ENCODE measurements at regions not wholly inside any gene's neighbourhood (a gene's known extent, or its start where the extent isn't known, plus 50 kb on each side); places are given as distances from the start of the nearest gene placed in this dataset.
"Not testable (repeated sequence)": the region's sequence is repeated elsewhere in the genome, so short reads cannot be mapped to it uniquely, and the experiment has no call there.

GRCh38 chr5:166145107-166145506 is 2146.3 kb upstream of the WWC1 start:
- H3K79me1 ChIP-seq (replicated peaks; ENCODE audit: low read length, poor library complexity, severe bottlenecking); H3K23ac ChIP-seq (ENCODE audit: low read length in 2 of 2); H2BK12ac ChIP-seq (ENCODE audit: low read length in 2 of 2); H3K4me3 ChIP-seq (ENCODE audit: insufficient read depth in 1 of 2, low read depth in 1 of 2, low read length in 2 of 2); H2AK5ac ChIP-seq (ENCODE audit: low read length, severe bottlenecking); H3K4me2 ChIP-seq (ENCODE audit: low read length, poor library complexity, severe bottlenecking); H2BK15ac ChIP-seq (ENCODE audit: low read depth, poor library complexity, severe bottlenecking); H3K27ac ChIP-seq (ENCODE audit: low read length, poor library complexity, severe bottlenecking); H3K4ac ChIP-seq (ENCODE audit: low read depth in 1 of 2, low read length in 2 of 2); H3K4me1 ChIP-seq (ENCODE audit: control insufficient read depth, insufficient read depth, low read depth, low read length); H4K91ac ChIP-seq (ENCODE audit: low read length); H3K18ac ChIP-seq (ENCODE audit: low read depth in 1 of 2, low read length in 2 of 2); H3K9ac ChIP-seq (ENCODE audit: low read length); H2BK120ac ChIP-seq (ENCODE audit: low read depth, low read length); H2BK5ac ChIP-seq (ENCODE audit: low read depth, low read length, poor library complexity, severe bottlenecking); H3K27me3 ChIP-seq (ENCODE audit: control insufficient read depth in 1 of 2, insufficient read depth in 1 of 2, low read length in 2 of 2); H3K14ac ChIP-seq (ENCODE audit: low read length in 2 of 2); DNase-seq; H3K36me3 ChIP-seq (ENCODE audit: control insufficient read depth in 1 of 2, insufficient read depth in 2 of 2, low read depth in 1 of 2, low read length in 2 of 2); H2AFZ ChIP-seq (ENCODE audit: low read depth, low read length); H4K8ac ChIP-seq (ENCODE audit: low read length): not testable (repeated sequence)
- WGBS = 88% methylated on average over 12 of the region's 17 CpGs
- H3K9me3 ChIP-seq (ENCODE audit: control insufficient read depth, low read length) = peaks cover 10% of the 10 kb centered on the region

DNA sequence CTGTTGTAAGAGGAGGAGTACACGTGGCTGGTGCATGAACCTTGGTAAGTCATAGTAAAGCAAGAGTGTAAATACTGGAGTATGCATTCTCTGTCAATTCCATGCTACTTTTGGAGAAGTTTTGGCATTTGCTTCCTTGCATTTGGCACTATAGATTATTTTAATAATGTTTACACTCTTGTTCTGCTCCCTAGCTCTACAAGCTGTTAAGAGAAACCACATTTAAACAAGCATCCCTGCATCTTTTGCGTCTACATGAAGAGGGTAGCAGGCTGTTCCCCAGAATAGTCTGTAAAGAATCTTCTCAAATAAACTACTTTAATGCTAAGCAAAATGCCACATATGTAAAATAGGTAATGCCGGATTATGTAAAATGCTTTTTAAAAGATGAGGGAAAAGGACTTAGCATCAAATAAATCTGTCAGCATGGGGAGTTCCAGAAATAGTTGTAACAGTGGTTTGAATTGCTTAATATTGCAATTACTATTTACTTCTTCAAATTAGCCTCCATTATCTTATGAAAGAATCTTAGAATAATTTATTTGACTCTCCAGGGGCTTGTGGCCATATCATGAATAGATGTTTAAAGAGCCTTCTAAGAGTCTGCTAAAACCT is 2127.3 kb upstream of the WWC1 start:
- no peak overlapping the region for H3K23ac ChIP-seq (ENCODE audit: low read length in 2 of 2)
- no peak overlapping the region for H2BK120ac ChIP-seq (ENCODE audit: low read depth, low read length)
- no peak overlapping the region for H3K27ac ChIP-seq (ENCODE audit: low read length, poor library complexity, severe bottlenecking)
- H2BK15ac ChIP-seq (ENCODE audit: low read depth, poor library complexity, severe bottlenecking) = no peak overlapping the region
- no peaks in the 10 kb centered on the region for H3K36me3 ChIP-seq (ENCODE audit: control insufficient read depth in 1 of 2, insufficient read depth in 2 of 2, low read depth in 1 of 2, low read length in 2 of 2)
- H2BK5ac ChIP-seq (ENCODE audit: low read depth, low read length, poor library complexity, severe bottlenecking) = no peak overlapping the region
- no peaks in the 10 kb centered on the region for H3K9me3 ChIP-seq (ENCODE audit: control insufficient read depth, low read length)
- no peak overlapping the region for H4K91ac ChIP-seq (ENCODE audit: low read length)
- no peak overlapping the region for H4K8ac ChIP-seq (ENCODE audit: low read length)
- no peak for DNase-seq
- no peaks in the 10 kb centered on the region for H3K4me1 ChIP-seq (ENCODE audit: control insufficient read depth, insufficient read depth, low read depth, low read length)
- no peak overlapping the region for H3K4me3 ChIP-seq (ENCODE audit: insufficient read depth in 1 of 2, low read depth in 1 of 2, low read length in 2 of 2)
- no peak overlapping the region for H2AFZ ChIP-seq (ENCODE audit: low read depth, low read length)
- no peak overlapping the region for H2BK12ac ChIP-seq (ENCODE audit: low read length in 2 of 2)
- H3K18ac ChIP-seq (ENCODE audit: low read depth in 1 of 2, low read length in 2 of 2) = no peak overlapping the region
- H3K4me2 ChIP-seq (ENCODE audit: low read length, poor library complexity, severe bottlenecking) = no peak overlapping the region
- no peak overlapping the region for H2AK5ac ChIP-seq (ENCODE audit: low read length, severe bottlenecking)
- H3K14ac ChIP-seq (ENCODE audit: low read length in 2 of 2) = no peak overlapping the region
- 63% methylated on average over 2 of the region's 3 CpGs for WGBS
- no peaks in the 10 kb centered on the region for H3K27me3 ChIP-seq (ENCODE audit: control insufficient read depth in 1 of 2, insufficient read depth in 1 of 2, low read length in 2 of 2)
- H3K4ac ChIP-seq (ENCODE audit: low read depth in 1 of 2, low read length in 2 of 2) = no peak overlapping the region
- H3K79me1 ChIP-seq (replicated peaks; ENCODE audit: low read length, poor library complexity, severe bottlenecking) = no peaks in the 10 kb centered on the region
- no peak overlapping the region for H3K9ac ChIP-seq (ENCODE audit: low read length)

GRCh38 chr5:166165596-166165995 is 2125.8 kb upstream of the WWC1 start:
- Histone ChIP-seq H2BK5ac (ENCODE audit: low read depth, low read length, poor library complexity, severe bottlenecking) (no peak overlapping the region), H3K79me1 (replicated peaks; ENCODE audit: low read length, poor library complexity, severe bottlenecking) (no peaks in the 10 kb centered on the region), H3K9ac (ENCODE audit: low read length) (no peak overlapping the region), H2BK15ac (ENCODE audit: low read depth, poor library complexity, severe bottlenecking) (no peak overlapping the region), H3K36me3 (ENCODE audit: control insufficient read depth in 1 of 2, insufficient read depth in 2 of 2, low read depth in 1 of 2, low read length in 2 of 2) (no peaks in the 10 kb centered on the region), H3K18ac (ENCODE audit: low read depth in 1 of 2, low read length in 2 of 2) (no peak overlapping the region), H3K14ac (ENCODE audit: low read length in 2 of 2) (no peak overlapping the region), H2AK5ac (ENCODE audit: low read length, severe bottlenecking) (no peak overlapping the region), H3K4ac (ENCODE audit: low read depth in 1 of 2, low read length in 2 of 2) (no peak overlapping the region), H3K4me3 (ENCODE audit: insufficient read depth in 1 of 2, low read depth in 1 of 2, low read length in 2 of 2) (no peak overlapping the region), H3K9me3 (ENCODE audit: control insufficient read depth, low read length) (no peaks in the 10 kb centered on the region), H3K4me2 (ENCODE audit: low read length, poor library complexity, severe bottlenecking) (no peak overlapping the region), H2BK12ac (ENCODE audit: low read length in 2 of 2) (no peak overlapping the region), H4K91ac (ENCODE audit: low read length) (no peak overlapping the region), H4K8ac (ENCODE audit: low read length) (no peak overlapping the region), H2AFZ (ENCODE audit: low read depth, low read length) (no peak overlapping the region), H3K4me1 (ENCODE audit: control insufficient read depth, insufficient read depth, low read depth, low read length) (no peaks in the 10 kb centered on the region), H3K23ac (ENCODE audit: low read length in 2 of 2) (no peak overlapping the region), H3K27me3 (ENCODE audit: control insufficient read depth in 1 of 2, insufficient read depth in 1 of 2, low read length in 2 of 2) (no peaks in the 10 kb centered on the region), H3K27ac (ENCODE audit: low read length, poor library complexity, severe bottlenecking) (no peak overlapping the region), H2BK120ac (ENCODE audit: low read depth, low read length) (no peak overlapping the region)
- DNase-seq = peak; percentile 19
- WGBS = 59% methylated on average over 4 of the region's 4 CpGs

GRCh38 chr5:166166071-166166470 is 2125.4 kb upstream of the WWC1 start:
- H3K4me1 ChIP-seq (ENCODE audit: control insufficient read depth, insufficient read depth, low read depth, low read length) = no peaks in the 10 kb centered on the region
- no peak overlapping the region for H4K8ac ChIP-seq (ENCODE audit: low read length)
- no peak overlapping the region for H3K18ac ChIP-seq (ENCODE audit: low read depth in 1 of 2, low read length in 2 of 2)
- no peaks in the 10 kb centered on the region for H3K9me3 ChIP-seq (ENCODE audit: control insufficient read depth, low read length)
- H3K4me2 ChIP-seq (ENCODE audit: low read length, poor library complexity, severe bottlenecking) = no peak overlapping the region
- H3K27me3 ChIP-seq (ENCODE audit: control insufficient read depth in 1 of 2, insufficient read depth in 1 of 2, low read length in 2 of 2) = no peaks in the 10 kb centered on the region
- no peak overlapping the region for H3K27ac ChIP-seq (ENCODE audit: low read length, poor library complexity, severe bottlenecking)
- H3K4ac ChIP-seq (ENCODE audit: low read depth in 1 of 2, low read length in 2 of 2) = no peak overlapping the region
- no peak overlapping the region for H2AFZ ChIP-seq (ENCODE audit: low read depth, low read length)
- WGBS = 67% methylated on average over 5 of the region's 5 CpGs
- H2BK5ac ChIP-seq (ENCODE audit: low read depth, low read length, poor library complexity, severe bottlenecking) = no peak overlapping the region
- H3K9ac ChIP-seq (ENCODE audit: low read length) = no peak overlapping the region
- no peak overlapping the region for H2BK15ac ChIP-seq (ENCODE audit: low read depth, poor library complexity, severe bottlenecking)
- no peak overlapping the region for H3K23ac ChIP-seq (ENCODE audit: low read length in 2 of 2)
- DNase-seq = no peak
- no peaks in the 10 kb centered on the region for H3K79me1 ChIP-seq (replicated peaks; ENCODE audit: low read length, poor library complexity, severe bottlenecking)
- no peak overlapping the region for H3K4me3 ChIP-seq (ENCODE audit: insufficient read depth in 1 of 2, low read depth in 1 of 2, low read length in 2 of 2)
- H3K36me3 ChIP-seq (ENCODE audit: control insufficient read depth in 1 of 2, insufficient read depth in 2 of 2, low read depth in 1 of 2, low read length in 2 of 2) = no peaks in the 10 kb centered on the region
- H2AK5ac ChIP-seq (ENCODE audit: low read length, severe bottlenecking) = no peak overlapping the region
- no peak overlapping the region for H2BK120ac ChIP-seq (ENCODE audit: low read depth, low read length)
- H2BK12ac ChIP-seq (ENCODE audit: low read length in 2 of 2) = no peak overlapping the region
- H4K91ac ChIP-seq (ENCODE audit: low read length) = no peak overlapping the region
- no peak overlapping the region for H3K14ac ChIP-seq (ENCODE audit: low read length in 2 of 2)
